EL (cell line): ENCODE measurements at regions not wholly inside any gene's neighbourhood (a gene's known extent, or its start where the extent isn't known, plus 50 kb on each side); places are given as distances from the start of the nearest gene placed in this dataset.
"Not testable (repeated sequence)": the region's sequence is repeated elsewhere in the genome, so short reads cannot be mapped to it uniquely, and the experiment has no call there.

Experiments
- DNase-seq: peaks from one replicate; pipeline ENCODE4 v3.0.0-alpha.2; 2016

DNA sequence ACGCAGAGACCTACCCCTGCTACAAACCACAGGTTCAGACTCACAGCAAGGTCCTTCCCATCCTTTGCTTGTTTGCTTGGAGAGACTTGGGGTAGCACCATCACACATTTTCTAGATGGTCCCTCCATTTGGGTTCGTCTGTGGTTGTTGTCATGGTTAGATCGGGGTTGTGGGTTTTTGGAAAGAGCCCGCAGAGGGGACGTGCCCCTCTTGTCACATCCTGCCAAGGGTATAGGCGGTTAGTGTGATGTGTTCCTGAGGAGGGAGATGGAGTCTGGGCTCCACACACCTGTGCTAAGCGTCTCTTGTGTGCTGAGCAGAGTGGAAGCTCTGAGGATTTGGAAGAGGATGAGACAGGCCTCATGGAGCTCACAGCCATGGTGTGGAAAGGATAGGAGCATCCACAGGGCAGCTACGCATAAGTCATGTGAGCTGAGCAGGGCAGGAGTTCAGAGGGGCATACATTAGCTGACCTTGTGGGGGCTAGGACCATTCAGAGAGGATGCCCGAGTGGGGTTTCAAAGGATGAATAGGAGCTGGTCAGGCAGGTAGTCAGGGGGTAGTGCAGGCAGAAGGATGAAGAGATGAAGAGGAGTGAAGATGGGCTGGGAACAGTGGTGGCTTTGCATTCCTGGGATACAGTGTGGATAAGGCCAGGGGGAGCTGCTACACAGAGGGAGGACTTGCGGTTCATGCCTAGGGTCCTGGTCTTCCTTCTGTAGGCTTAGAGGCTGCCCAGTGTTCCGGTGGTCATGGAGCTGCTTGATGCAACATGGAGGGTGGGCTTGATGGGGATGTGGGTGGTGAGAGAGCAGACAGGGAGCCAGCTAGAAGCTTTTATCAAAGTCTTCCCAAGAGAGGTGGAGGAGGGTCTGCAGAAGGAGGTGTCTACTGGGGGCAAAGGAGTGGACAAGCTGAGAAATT lies 62.9 kb downstream of the ACKR3 start:
- no peak for DNase-seq

DNA sequence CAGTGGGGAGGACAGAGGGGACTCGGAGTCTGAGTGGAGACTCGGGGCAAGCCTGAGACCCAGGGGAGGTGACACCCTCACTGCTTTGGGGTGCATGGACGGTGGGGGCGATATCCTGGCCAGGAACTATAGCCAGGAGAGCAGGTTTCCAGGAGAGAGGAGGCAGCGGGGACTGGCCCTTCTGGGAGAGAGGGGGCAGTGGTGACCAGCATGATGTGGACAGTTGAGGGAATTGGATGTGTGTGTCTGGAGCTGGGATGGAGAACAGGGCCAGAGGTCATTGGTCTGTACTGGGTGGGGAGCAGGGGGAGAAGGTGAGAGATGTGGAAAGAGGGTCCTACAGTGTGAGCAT lies 63.6 kb downstream of the ACKR3 start:
- DNase-seq, result no peak

- no peak for DNase-seq
Observed at GRCh38 chr2:236633775-236634560, 64.3 kb downstream of the ACKR3 start.

- DNase-seq, result no peak
Observed at GRCh38 chr2:236636261-236636660, 66.6 kb downstream of the ACKR3 start.

DNA sequence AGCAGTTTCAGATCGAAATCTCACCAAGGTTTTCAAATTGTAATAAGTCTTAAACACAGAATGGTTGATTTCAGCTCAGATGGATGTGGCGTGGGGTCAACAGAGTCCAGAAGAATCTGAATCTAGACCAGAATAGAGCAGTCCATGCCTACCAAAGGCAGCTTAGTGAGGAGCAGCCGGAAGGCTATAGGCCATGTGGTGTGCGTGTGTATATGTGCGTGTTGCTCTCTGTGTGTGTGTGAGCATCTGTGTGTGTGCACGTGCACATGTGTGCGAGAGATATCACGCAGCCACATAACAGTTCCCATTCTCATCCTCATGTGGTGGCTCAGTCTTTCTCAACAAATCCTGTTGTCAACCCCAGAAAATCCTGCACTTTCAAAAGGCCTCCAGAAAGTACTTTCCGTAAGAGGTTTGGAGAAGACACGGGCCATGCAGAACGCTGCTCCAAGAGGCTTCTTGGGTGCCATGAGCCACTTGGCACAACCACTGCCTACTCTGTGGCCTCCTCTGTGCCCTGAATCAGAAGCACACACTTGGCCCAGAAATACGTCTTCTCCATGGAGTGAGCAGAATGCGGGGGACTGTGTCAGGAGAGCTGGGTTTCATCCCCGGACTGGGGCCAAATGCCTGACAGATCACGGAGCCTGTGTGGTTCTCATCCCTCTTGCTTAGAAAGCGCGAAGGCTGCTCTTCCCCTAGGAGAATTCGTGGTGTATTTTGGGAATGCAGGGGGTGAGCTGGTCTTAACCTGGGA lies 67.3 kb downstream of the ACKR3 start:
- no peak for DNase-seq

DNA sequence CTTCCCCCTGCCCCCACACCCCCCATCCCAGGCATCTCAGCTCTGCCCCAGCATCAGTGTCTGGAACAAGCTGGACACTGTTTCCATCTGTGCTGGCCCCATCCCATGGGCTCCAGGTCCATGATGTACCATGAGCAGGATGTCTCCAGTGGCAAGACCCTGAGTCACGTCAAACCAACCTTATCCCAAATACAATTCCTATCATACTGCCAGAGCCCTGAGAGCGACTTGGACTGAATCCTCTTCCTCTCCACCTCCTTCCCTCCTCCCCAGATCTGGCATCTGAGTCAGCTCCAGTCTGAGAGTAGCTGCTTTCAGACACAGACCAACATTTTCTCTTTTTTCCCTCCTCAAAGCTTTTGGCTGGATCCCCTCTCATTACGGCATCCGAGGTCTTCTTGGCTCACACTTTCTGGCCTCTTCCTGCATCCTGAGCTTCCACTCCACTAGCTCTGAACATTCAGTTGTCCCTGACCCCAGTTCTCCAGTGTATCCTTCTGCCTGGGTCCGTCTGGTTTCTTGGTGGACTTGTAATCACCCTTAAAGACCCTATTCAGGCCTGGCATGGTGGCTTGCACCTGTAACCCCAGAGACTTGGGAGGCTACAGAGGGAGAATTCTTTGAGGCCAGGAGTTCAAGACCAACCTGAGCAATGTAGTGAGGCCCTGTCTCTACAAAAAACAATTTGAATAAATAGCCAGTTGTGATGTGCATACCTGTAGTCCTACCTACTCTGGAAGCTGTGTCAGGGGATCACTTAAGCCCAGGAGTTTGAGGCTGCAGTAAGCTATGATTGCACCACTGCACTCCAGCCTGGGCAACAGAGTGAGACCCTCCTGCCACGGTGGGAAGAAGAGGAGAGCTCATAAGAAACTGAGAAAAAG lies 68.3 kb downstream of the ACKR3 start:
- DNase-seq, result peak; percentile 17

DNA sequence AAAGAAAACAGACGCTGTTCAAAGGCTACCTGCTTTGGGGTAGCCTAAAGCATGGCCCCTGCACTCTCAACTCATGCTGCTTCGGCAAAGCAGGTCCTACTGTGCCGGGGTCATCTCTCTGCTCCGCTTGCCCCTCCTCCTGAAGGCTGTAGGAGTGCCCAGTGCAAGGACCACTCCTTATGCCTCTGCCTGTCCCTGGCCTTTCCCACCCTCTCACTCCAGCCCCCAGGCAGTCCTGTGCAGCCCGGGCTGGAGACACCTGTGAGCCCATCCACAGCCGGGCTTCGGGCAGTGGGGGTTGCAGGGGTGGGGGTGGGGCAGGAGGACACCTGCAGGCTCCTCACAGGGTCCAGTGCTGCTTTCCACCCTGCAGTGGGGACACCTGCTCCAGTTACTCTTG lies 69.1 kb downstream of the ACKR3 start:
- no peak for DNase-seq

GRCh38 chr2:236639461-236640235 lies 70.0 kb downstream of the ACKR3 start:
- no peak for DNase-seq

DNA sequence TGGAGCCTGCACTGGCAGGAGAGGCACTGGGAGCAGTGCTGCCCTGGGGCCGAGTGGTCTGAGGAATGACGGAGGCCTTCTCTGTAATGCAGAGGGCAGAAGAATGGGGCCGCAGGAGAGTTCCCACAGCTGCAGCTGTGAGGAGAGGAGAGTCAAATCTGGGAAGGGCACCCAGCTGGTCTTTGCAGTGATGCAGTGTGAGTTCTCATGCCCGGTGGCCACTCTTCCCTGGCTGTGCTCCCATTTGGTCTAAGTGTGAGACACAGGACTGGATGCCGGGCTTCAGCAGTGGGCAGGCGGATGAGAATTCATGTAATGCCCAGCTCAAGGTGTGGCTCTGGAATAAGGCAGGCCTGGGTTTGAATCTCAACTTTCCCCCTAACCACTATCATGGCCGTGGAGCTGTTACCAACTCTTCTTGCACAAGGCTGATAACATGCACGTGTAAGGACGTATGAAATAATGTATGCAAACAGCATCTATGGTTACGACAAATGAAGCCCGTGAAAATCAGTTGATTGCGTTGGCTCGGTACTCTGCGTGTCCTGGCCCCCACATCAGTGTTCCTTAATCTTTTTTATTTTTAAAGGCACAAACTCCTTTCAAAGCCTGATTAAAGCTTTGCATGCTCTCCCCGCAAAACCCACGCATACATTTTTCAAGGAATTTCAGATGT lies 71.6 kb downstream of the ACKR3 start:
- no peak for DNase-seq

DNA sequence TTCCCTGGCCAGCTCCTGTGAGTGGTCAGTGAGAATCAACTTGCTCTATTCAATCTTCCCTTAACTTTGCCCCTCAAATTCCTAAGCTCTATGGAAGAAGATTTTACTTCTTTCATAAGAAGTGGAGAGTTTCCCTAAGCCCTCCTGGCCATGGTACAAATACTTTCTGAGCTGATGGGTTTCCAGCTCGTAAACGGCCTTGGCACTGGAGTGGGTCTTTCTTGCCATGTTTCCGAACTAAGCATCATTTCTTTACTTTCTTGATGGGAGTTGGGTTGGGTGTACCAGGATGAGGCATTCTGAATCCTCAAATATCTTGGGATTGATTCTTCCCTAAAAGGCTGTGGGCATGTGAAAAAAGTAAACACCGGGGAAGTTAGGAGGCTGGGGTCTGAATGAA lies 72.5 kb downstream of the ACKR3 start:
- no peak for DNase-seq

GRCh38 chr2:236642584-236643291 lies 73.1 kb downstream of the ACKR3 start:
- DNase-seq, result peak; percentile 99

- DNase-seq, result no peak
Observed at GRCh38 chr2:236643480-236643879, 73.9 kb downstream of the ACKR3 start.

DNA sequence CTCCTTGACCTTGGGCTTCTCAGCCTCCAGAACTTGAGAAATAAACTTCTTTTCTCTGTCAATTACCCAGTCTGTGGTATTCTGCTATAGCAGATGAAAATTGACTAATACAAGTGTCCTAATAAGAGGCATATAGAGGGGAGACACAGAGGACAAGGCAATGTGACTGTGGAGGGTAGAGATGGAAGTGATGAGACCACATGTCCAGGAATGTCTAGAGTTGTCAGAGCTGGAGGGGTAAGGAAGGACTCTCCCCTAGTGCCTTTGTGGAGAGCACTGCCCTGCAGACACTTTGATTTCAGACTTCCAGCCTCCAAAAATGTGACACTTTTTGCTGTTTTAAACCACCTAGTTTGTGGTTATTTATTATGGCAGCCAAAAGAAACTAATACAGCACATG lies 74.4 kb downstream of the ACKR3 start:
- no peak for DNase-seq

- no peak for DNase-seq
Observed at GRCh38 chr2:236644502-236644911, 74.9 kb downstream of the ACKR3 start.

GRCh38 chr2:236645141-236645540 lies 75.5 kb downstream of the ACKR3 start:
- not testable (repeated sequence) for DNase-seq

DNA sequence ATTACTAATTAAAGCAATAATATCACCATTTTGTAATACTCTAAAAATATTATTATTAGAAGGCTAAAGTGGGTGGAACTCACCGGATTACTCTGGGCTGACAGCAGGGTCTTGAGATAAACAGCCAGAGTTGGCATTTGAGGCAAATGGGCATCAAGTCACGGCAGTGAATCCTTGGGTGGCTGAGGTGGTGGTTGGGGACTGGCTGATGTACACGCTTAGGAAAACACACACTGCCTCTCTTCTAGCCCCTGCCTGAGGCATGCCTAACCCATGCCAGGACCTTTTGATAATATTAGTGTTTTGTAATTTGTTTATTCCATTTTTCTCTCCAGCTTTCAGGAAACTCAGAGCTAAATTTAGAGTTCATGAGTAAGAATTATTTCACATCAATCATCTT lies 76.8 kb downstream of the ACKR3 start:
- no peak for DNase-seq

GRCh38 chr2:236646871-236647270 lies 77.2 kb downstream of the ACKR3 start:
- no peak for DNase-seq

DNA sequence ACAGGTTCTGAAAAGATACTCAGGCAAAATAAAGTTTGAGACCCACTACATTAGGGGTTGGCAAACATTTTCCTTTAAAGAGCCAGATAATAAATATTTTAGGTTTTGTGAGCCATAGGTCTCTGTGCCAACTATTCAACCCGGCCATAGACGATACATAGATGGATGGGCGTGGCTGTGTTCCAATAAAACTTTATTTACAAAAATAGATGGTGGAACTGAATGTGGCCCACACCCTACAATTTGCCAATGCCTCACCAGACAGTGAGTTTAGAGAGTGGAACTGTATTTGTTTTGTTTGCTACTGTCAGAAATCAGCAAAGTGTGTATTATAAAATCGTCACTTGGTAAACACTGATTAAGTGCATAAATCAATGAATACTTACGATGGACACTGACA lies 78.0 kb downstream of the ACKR3 start:
- no peak for DNase-seq

GRCh38 chr2:236653863-236654262 lies 84.2 kb downstream of the ACKR3 start:
- no peak for DNase-seq

DNA sequence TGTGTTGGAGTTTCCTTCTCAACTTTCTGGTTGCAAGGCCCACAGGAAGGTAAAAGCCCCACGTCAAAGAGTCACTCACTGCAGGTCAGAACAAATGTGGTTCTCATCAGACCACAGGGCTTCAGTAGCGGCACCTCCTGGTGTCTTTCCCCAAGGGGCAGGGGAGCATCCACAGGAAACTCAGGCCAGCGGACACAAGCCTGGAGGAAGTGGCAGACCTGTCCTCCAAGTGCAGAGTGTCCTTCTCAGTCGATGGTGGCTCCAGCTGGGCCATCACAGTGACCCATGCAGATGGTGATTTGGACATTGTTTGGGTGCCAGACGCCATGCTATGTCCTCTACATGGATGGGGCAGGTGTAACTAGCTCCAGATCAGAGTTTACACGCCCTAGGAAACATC lies 84.9 kb downstream of the ACKR3 start:
- DNase-seq, result no peak
